AG09319 (cell line): ENCODE measurements at regions not wholly inside any gene's neighbourhood (a gene's known extent, or its start where the extent isn't known, plus 50 kb on each side); places are given as distances from the start of the nearest gene placed in this dataset.

ENCODE experiments used
- DNase-seq: peaks from one replicate; pipeline ENCODE4 v3.0.0-alpha.2; 2010; ENCODE audit warnings: low read depth; ENCODE audit errors: extremely low read depth
- CTCF ChIP-seq: IDR thresholded peaks from 2 replicates; pipeline ENCODE4 v1.5.1; 2011; ENCODE audit warnings: low read depth, mild to moderate bottlenecking, inconsistent platforms, low read length, moderate library complexity

GRCh38 chr17:79305768-79306423, 231.3 kb downstream of the ENGASE start:
- DNase-seq, result no peak
- TF ChIP-seq CTCF, result no peak

GRCh38 chr17:79305376-79305767, 230.7 kb downstream of the ENGASE start:
- no peak for DNase-seq
- no peak for TF ChIP-seq CTCF

- DNase-seq, result no peak
- no peak for TF ChIP-seq CTCF
Observed at GRCh38 chr17:79304884-79305283, 230.3 kb downstream of the ENGASE start.

GRCh38 chr17:79303641-79304205, 229.1 kb downstream of the ENGASE start:
- no peak for DNase-seq
- TF ChIP-seq CTCF, result no peak

- no peak; the same call in 1 of the 2 replicates for TF ChIP-seq CTCF
Observed at GRCh38 chr17:79301469-79301868, 226.8 kb downstream of the ENGASE start.

GRCh38 chr17:79299349-79299748, 224.7 kb downstream of the ENGASE start:
- DNase-seq, result no peak

More at GRCh38 chr17:79301469-79301868, 226.8 kb downstream of the ENGASE start:
- no peak for DNase-seq

GRCh38 chr17:79298799-79299198, 224.2 kb downstream of the ENGASE start:
- TF ChIP-seq CTCF, result no peak
- no peak for DNase-seq

More at GRCh38 chr17:79299349-79299748, 224.7 kb downstream of the ENGASE start:
- no peak for TF ChIP-seq CTCF
